ENCODE measurements at regions not wholly inside any gene's neighbourhood (a gene's known extent, or its start where the extent isn't known, plus 50 kb on each side); places are given as distances from the start of the nearest gene placed in this dataset.

DNA sequence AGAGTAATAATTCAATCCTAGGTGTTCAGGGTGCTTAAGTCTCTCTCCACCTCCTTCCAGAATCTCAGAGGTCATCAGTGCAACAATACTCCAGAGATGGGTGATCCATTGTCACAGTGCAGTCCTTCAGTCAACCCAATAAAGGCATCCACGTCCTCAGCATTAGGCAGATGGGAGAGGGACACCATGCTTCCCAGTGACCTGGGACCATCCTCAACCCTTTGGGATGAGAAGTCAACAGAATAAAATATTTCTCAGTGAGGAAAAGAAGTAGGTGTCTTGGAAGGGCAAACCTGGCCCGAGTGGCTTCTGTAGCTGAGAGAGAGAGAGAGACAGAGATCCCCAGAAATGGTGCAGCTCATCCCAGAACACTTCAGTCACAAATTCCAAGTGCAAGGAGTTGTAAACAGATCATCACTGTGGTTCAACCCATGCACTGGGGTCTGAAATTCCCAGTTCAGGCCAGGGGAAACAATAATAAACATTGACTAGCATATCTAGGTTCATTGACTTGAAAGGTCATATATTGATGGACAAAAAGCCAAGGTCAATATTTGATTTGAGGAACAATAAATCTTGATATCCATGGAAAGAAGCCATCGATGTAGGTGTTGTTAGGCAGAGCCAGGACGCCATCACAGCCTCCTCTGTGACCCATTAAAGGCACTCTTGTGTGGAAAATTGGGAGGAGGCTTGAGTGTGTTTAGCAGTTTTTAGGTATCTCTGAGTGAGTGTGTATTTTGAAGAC, 256.0 kb upstream of the ZMIZ1 start:
- TF ChIP-seq, protein P1, sequence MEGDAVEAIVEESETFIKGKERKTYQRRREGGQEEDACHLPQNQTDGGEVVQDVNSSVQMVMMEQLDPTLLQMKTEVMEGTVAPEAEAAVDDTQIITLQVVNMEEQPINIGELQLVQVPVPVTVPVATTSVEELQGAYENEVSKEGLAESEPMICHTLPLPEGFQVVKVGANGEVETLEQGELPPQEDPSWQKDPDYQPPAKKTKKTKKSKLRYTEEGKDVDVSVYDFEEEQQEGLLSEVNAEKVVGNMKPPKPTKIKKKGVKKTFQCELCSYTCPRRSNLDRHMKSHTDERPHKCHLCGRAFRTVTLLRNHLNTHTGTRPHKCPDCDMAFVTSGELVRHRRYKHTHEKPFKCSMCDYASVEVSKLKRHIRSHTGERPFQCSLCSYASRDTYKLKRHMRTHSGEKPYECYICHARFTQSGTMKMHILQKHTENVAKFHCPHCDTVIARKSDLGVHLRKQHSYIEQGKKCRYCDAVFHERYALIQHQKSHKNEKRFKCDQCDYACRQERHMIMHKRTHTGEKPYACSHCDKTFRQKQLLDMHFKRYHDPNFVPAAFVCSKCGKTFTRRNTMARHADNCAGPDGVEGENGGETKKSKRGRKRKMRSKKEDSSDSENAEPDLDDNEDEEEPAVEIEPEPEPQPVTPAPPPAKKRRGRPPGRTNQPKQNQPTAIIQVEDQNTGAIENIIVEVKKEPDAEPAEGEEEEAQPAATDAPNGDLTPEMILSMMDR (IDR thresholded peaks at IDR 0.05) = no peak
- no peak for TF ChIP-seq POLR2A (IDR thresholded peaks at IDR 0.05)
